GM18873 (cell line): ENCODE measurements at regions not wholly inside any gene's neighbourhood (a gene's known extent, or its start where the extent isn't known, plus 50 kb on each side); places are given as distances from the start of the nearest gene placed in this dataset.

Experiments used
- ATAC-seq: cut with Tn5 transposase; IDR thresholded peaks from one replicate; pipeline ENCODE4 v1.9.1; 2021; ENCODE audit warnings: mild to moderate bottlenecking, moderate library complexity, moderate number of reproducible peaks; ENCODE audit not compliant: unreplicated experiment, low FRiP score

DNA sequence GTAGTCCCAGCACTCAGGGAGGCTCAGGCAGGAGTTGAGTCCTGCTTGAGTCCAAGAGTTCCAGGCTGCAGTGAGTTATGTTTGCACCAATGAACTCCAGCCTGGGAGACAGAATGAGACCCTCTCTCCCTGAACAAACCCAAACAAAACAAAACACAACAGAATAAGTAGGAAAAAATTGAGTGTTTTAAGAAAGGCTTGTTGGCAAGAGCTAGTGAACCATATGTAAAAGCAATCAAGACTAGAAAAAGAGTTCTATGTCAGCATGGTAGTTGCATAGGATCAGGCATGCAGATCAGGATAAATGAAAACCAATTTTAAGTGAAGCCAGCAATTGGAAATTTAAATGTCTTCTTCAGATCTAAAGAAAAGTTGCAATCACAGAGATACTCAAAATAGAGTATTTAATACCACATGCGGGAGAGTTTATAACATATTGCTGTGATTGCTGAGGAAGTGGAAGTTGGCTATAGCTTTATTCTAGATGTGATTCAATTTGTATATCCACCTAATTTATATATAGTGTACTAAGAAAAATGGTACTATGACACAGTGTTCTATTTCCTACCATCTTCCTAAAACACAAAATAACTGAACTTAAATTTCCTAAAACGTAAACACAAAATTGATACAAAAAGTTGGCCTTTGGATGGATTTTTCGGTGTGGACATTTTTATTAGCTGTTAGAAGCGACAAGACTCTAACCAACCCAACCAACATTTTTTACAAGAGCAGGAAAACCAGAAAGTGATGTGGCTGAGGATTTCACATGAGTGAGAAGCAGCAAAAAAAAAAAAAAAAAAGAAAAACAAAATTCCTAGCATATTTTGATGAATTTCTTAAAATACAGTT is 101.9 kb upstream of the ROBO1 start:
- no peak for ATAC-seq

GRCh38 chr3:79866162-79866561 is 98.4 kb upstream of the ROBO1 start:
- no peak for ATAC-seq

DNA sequence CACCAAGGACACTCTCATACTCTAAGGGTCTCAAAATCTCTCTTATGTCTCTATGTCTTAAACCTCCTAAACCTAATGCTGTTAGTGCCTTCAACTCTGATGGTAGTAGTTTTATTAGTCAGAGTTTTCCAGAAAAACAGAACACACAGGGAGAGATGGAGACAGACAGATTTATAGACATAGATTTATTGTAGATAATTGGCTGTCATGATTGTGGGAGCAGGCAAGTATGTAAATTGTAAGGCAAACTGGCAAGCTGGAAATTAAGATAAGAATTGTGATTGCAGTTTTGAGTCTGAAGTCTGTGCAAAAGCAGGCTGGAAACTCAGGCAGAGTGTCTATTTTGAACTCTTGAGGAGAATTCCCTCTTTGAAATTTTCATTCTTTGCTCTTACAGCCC is 96.3 kb upstream of the ROBO1 start:
- no peak for ATAC-seq

DNA sequence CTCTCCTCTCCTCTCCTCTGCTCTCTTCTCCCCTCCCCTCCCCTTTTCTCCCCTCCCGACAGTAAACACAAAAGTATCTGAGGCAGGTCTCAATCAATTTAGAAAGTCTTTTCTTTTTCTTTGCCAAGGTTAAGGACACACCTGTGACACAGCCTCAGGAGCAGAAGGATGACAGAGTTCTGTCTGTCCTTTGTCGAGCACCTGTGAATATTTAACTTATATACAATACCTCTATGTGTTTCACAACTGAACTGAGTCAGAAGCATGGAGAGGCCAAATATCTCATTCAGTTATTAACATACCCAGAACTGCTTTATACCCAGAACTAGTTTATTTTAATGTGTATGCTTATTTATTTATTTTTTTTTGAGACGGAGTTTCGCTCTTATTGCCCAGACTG is 81.1 kb upstream of the ROBO1 start:
- ATAC-seq = no peak

DNA sequence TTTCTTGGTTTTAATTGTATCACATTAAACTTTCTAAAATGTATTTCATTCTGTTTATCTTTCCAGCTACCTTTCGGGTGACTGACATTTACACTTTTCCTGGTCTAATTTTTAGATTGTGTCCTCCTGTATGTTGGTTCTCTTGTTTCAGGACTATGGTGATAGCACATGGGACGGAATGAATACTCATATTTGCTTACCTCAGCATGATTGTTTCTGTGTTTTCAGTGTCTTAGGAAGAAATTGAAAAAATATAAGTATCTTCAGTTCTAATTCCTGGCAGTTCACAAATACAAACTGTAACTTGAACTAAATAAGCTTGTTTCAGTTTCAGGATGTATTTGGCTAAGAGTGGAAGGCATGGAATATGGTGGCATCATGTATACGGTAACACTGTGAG is 80.1 kb upstream of the ROBO1 start:
- no peak for ATAC-seq

DNA sequence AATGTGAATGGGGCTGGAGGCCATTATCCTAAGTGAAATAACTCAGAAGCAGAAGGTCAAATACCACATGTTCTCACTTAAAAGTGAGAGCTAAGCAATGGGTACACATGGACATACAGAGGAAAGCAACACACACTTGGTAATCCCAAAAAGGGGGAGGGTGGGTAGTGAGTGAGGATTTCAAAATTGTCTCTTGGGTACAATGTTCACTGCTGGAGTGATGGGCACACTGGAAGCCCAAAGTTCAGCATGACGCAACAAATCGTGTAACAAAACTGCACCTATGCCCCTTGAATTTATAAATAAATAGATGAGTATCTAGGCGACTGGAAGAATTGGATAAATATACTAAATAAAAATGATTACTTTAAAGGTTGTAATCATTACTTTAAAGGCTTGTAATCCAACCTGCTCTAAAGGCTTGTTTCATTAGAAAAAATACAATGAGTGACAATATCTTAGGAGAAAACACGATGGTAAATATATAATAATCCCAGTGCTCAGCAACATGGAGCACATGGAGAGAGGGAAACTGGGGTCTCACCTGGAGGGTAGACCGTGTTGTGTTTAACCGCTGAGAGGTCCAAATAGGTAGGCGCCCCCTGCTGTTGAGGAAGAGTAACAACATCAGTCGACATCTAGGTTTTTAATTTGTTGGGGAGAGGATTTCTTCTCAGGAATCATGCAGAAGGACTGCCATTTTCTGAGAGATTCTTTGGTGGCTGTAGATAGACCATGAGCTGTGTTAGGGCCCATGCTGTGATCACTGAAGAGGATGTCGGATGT is 78.5 kb upstream of the ROBO1 start:
- ATAC-seq = no peak

GRCh38 chr3:79845546-79845945 is 77.7 kb upstream of the ROBO1 start:
- ATAC-seq = no peak

GRCh38 chr3:79844176-79844575 is 76.4 kb upstream of the ROBO1 start:
- ATAC-seq = no peak

DNA sequence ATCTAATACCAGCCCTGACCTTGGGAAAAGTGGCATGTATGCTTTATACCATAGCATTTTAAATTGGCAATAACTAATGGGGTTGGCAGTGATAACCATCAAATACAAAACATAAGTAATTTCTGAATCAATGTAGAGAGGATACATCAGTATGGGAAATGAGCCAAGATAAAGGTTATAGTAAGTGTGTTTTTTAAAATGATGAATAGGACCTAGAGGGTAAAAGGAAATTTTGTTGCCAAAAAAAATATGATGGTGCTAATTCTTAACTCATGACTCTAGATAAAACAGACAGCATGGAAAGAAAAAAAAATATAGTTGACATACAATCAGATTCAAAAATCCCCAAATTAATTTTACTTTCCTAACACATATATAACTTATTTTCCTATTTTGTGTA is 75.4 kb upstream of the ROBO1 start:
- ATAC-seq = no peak

GRCh38 chr3:79835701-79836100 is 67.9 kb upstream of the ROBO1 start:
- ATAC-seq = no peak

- ATAC-seq = no peak
These were observed 56.4 kb upstream of the ROBO1 start for GRCh38 chr3:79824166-79824565.

DNA sequence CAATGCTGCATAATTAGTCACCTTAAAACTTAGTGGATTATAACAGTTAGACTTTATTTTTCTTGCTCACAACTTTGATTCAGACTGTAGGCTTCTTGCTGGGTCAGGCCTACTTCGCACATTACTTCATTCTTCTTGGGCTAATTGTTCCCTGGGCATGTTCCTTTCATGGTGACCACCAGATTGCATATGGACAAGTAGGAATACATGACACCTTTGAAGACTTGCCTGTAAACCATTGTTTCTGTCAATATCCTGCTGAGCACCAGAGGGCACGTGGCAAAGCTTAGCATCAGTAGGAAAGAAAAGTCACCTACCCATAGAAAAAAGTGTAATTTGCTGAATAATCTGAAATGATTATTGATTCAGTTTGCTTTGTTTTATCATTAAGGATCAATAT is 54.3 kb upstream of the ROBO1 start:
- no peak for ATAC-seq

DNA sequence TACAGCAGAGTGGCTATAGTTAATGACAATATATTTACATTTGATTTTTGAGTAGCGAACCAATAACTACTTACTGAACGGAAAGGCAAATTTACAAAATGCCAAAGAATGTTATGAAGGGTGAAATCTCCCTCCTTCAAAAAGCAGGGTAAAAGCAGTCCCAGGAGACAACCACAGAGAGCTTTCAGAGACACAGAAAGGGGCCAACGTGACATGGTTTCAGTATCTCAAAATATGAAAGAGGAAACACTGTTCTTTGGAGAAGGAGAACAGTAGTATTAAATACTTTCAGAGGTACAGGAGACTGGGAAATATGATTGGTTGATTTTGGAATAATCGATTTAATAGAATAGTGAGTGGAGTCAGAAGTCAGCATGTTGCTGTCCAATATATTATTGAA is 52.3 kb upstream of the ROBO1 start:
- ATAC-seq = no peak

DNA sequence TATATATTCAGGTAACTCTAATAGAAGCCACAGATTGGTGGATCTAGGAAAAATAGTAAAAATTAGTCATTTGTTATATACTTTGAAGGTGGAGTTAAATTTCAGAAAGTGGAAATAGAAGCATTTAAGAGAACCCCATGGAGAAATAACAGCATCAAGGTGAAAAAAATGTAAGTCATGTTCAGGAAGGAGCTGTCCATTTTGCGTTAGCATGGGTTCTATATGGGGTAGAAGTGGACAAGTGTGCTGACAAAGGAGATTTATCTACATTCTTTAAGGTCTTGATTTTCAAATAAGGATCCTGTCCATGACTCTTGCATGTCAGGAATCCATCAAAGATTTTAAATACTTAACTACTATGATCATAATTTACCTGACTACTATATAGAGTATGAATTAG is 50.2 kb upstream of the ROBO1 start:
- no peak for ATAC-seq
